GM13976 (cell line): ENCODE measurements at regions not wholly inside any gene's neighbourhood (a gene's known extent, or its start where the extent isn't known, plus 50 kb on each side); places are given as distances from the start of the nearest gene placed in this dataset.

Experiments used
- DNase-seq: peaks from one replicate; pipeline ENCODE4 v3.0.0; 2012; ENCODE audit warnings: low spot score
- CTCF ChIP-seq: IDR thresholded peaks from 2 replicates; pipeline ENCODE4 v1.5.1; 2012; ENCODE audit warnings: borderline replicate concordance, mild to moderate bottlenecking; ENCODE audit not compliant: insufficient read depth; ENCODE audit errors: extremely low read depth, missing control alignments, control extremely low read depth
- in situ Hi-C: fragments of 300-500 bp; cut with MboI; formaldehyde crosslinking; loops from one replicate; pipeline ENCODE4 v1.12.0; 2022; ENCODE audit warnings: low sequenced_read_pairs, mixed read lengths, inconsistent platforms; ENCODE audit not compliant: unreplicated experiment

- TF ChIP-seq CTCF, result no peak
- in situ Hi-C loops, result no loop called here
- DNase-seq, result no peak
Observed at GRCh38 chr15:46856839-46857502, 860.3 kb upstream of the SEMA6D start.

- in situ Hi-C loops, result no loop called here
- no peak for TF ChIP-seq CTCF
- DNase-seq, result no peak
Observed at GRCh38 chr15:46858150-46858549, 859.2 kb upstream of the SEMA6D start.

GRCh38 chr15:46861796-46862195, 855.5 kb upstream of the SEMA6D start:
- no peak for DNase-seq
- no peak for TF ChIP-seq CTCF
- in situ Hi-C loops, result no loop called here

GRCh38 chr15:46865155-46865554, 852.1 kb upstream of the SEMA6D start:
- TF ChIP-seq CTCF, result no peak
- no peak for DNase-seq
- in situ Hi-C loops, result no loop called here

GRCh38 chr15:46872286-46872980, 844.9 kb upstream of the SEMA6D start:
- no peak for DNase-seq
- in situ Hi-C loops, result no loop called here
- no peak for TF ChIP-seq CTCF

- no peak for DNase-seq
- TF ChIP-seq CTCF, result no peak
- in situ Hi-C loops, result no loop called here
Observed at GRCh38 chr15:46872981-46873330, 844.3 kb upstream of the SEMA6D start.
